Ovary (tissue), 7 donors: ENCODE measurements at regions not wholly inside any gene's neighbourhood (a gene's known extent, or its start where the extent isn't known, plus 50 kb on each side); places are given as distances from the start of the nearest gene placed in this dataset.

ENCODE experiments used
- DNase-seq, 5 donors: peaks; one replicate each; pipeline ENCODE4 v3.0.0-alpha.2; 2019 to 2020
- H3K27ac ChIP-seq, 2 donors: fragments of 200-600 bp; one replicate each; pipeline versions ENCODE4 v1.5.1 to v1.8.0; 2019 to 2022
- H3K27me3 ChIP-seq: fragments of 200-600 bp; one replicate; pipeline ENCODE4 v1.8.0; 2022
- H3K36me3 ChIP-seq: fragments of 200-600 bp; sonication (generic); one replicate; pipeline ENCODE4 v1.5.1; 2019
- H3K4me1 ChIP-seq: one replicate; pipeline ENCODE4 v1.8.1; 2013; ENCODE audit warnings: mild to moderate bottlenecking, moderate library complexity; ENCODE audit not compliant: insufficient read depth
- H3K4me3 ChIP-seq: fragments of 200-600 bp; sonication (generic); one replicate; pipeline ENCODE4 v1.5.1; 2017
- H3K9me3 ChIP-seq, 2 donors: fragments of 200-600 bp in 1 of 2; sonication (generic) in 1 of 2; one replicate each; pipeline versions ENCODE4 v1.5.1 to v1.8.1; 2013 to 2019; ENCODE audit warnings: mild to moderate bottlenecking in 1 of 2, moderate library complexity in 1 of 2
- CTCF ChIP-seq, 3 donors: fragments of 450-650 bp in 2 of 3; fragments of 200-600 bp in 1 of 3; IDR thresholded peaks; one replicate each; pipeline versions ENCODE4 v1.5.1 to v1.8.0; 2016 to 2022; ENCODE audit warnings: antibody characterized with exemption in 3 of 3, mild to moderate bottlenecking in 1 of 3
- EP300 ChIP-seq: sonication (generic); formaldehyde crosslinking; IDR thresholded peaks from one replicate; pipeline ENCODE4 v1.6.1; 2017; ENCODE audit warnings: antibody characterized with exemption
- POLR2A ChIP-seq: fragments of 450-650 bp; IDR thresholded peaks from one replicate; pipeline ENCODE4 v1.6.1; 2017; ENCODE audit warnings: antibody characterized with exemption, mild to moderate bottlenecking, moderate library complexity
- WGBS, 3 donors: extraction: QIAGEN DNeasy Blood & Tissue Kit in 1 of 3; methylation state at CpG; one replicate each; pipeline versions ENCODE4 v1.1.5 to v1.1.7; 2013 to 2017; 5-methylcytosine and 5-hydroxymethylcytosine counted together
- intact Hi-C, 4 donors: fragments of 100-400 bp; cut with DNase I; formaldehyde crosslinking; loops; one replicate each; pipeline versions ENCODE4 v1.11.0 to v1.15.1; 2022 to 2023
- donor health status: DM: no; HTN: no; CAD: no; lungs with moderate emphysema.
- donor health status: DM: no; HTN: no; CAD: no.
- donor health status: Bipolar disorder and iron deficiency.
- donor health status: DM: no; HTN: no; CAD: no.
- donor health status: DM: yes; HTN: yes; CAD: no.

GRCh38 chr12:125193376-125194152 lies 128.3 kb downstream of the AACS start:
- 56 to 64% (median 57%) methylated on average over 6 of the region's 6 CpGs for WGBS, 3 donors
- H3K27me3 ChIP-seq = no peaks in the 10 kb centered on the region
- no peak overlapping the region for H3K4me3 ChIP-seq
- DNase-seq = no peak
- no peak overlapping the region for H3K27ac ChIP-seq
- no peaks in the 10 kb centered on the region for H3K9me3 ChIP-seq
- TF ChIP-seq EP300 (no peak), POLR2A (no peak), CTCF (IDR thresholded peaks at IDR 0.05) (no peak)
- intact Hi-C loops = no loop called here
- no peaks in the 10 kb centered on the region for H3K4me1 ChIP-seq
- H3K36me3 ChIP-seq = no peaks in the 10 kb centered on the region

- H3K4me1 ChIP-seq = no peaks in the 10 kb centered on the region
- no peak for DNase-seq
- intact Hi-C loops = no loop called here
- TF ChIP-seq CTCF (IDR thresholded peaks at IDR 0.05) (no peak), POLR2A (no peak), EP300 (no peak)
- no peak overlapping the region for H3K4me3 ChIP-seq
- WGBS, 3 donors = 2 to 5% (median 4%) methylated on average over 19 of the region's 19 CpGs
- no peaks in the 10 kb centered on the region for H3K9me3 ChIP-seq
- no peaks in the 10 kb centered on the region for H3K27me3 ChIP-seq
- no peaks in the 10 kb centered on the region for H3K36me3 ChIP-seq
- no peak overlapping the region for H3K27ac ChIP-seq
Measured at GRCh38 chr12:125194163-125194773, 129.0 kb downstream of the AACS start.

GRCh38 chr12:125194987-125195386 lies 129.8 kb downstream of the AACS start:
- Histone ChIP-seq H3K27me3 (no peaks in the 10 kb centered on the region), H3K4me1 (no peaks in the 10 kb centered on the region), H3K27ac (no peak overlapping the region), H3K36me3 (no peaks in the 10 kb centered on the region), H3K4me3 (no peak overlapping the region), H3K9me3 (no peaks in the 10 kb centered on the region)
- no peak for TF ChIP-seq EP300
- no peak for TF ChIP-seq POLR2A
- no peak for TF ChIP-seq CTCF (IDR thresholded peaks at IDR 0.05)
- no peak for DNase-seq
- WGBS, 3 donors = 34 to 38% (median 36%) methylated on average over 8 of the region's 8 CpGs
- intact Hi-C loops = no loop called here

GRCh38 chr12:125197326-125197725 lies 132.1 kb downstream of the AACS start:
- WGBS, 3 donors = 84 to 90% (median 85%) methylated on average over 4 of the region's 4 CpGs
- TF ChIP-seq CTCF (IDR thresholded peaks at IDR 0.05) (no peak), POLR2A (no peak), EP300 (no peak)
- no peak overlapping the region for H3K4me3 ChIP-seq
- no peak for DNase-seq
- no peaks in the 10 kb centered on the region for H3K36me3 ChIP-seq
- H3K9me3 ChIP-seq = no peaks in the 10 kb centered on the region
- H3K4me1 ChIP-seq = no peaks in the 10 kb centered on the region
- intact Hi-C loops = no loop called here
- no peak overlapping the region for H3K27ac ChIP-seq
- no peaks in the 10 kb centered on the region for H3K27me3 ChIP-seq
